HEK293 (cell line): ENCODE measurements at regions not wholly inside any gene's neighbourhood (a gene's known extent, or its start where the extent isn't known, plus 50 kb on each side); places are given as distances from the start of the nearest gene placed in this dataset.

Experiments used
- CTCF ChIA-PET: fragments of 350-600 bp; formaldehyde crosslinking; extraction: SDS; loops from one replicate; lab custom pipeline; 2021; ENCODE audit warnings: antibody characterized with exemption; lab: Yijun Ruan, JAX
- POLR2A ChIA-PET: fragments of 300-600 bp; formaldehyde crosslinking; extraction: SDS; loops from one replicate; lab custom pipeline; 2020; ENCODE audit warnings: antibody characterized with exemption, inconsistent platforms; lab: Yijun Ruan, JAX
- H3K27ac ChIP-seq: fragments of 200-500 bp; sonication (Bioruptor generic); 2 replicates; pipeline ENCODE4 v1.5.1; 2014; ENCODE audit warnings: low read depth, low read length, control low read depth, inconsistent platforms; ENCODE audit errors: extremely low read depth
- H3K36me3 ChIP-seq, 2 experiments: fragments of 200-500 bp in 1 of 2; sonication (Bioruptor generic) in 1 of 2; 1 replicate in 1 of 2; 2 replicates in 1 of 2; pipeline ENCODE4 v1.5.1; 2014 to 2017; ENCODE audit warnings: inconsistent platforms in 2 of 2, low read length in 2 of 2; ENCODE audit not compliant: control insufficient read depth in 2 of 2, insufficient read depth in 1 of 2
- H3K4me1 ChIP-seq: fragments of 200-500 bp; sonication (Bioruptor generic); 2 replicates; pipeline ENCODE4 v1.5.1; 2014; ENCODE audit warnings: mild to moderate bottlenecking, low read length, inconsistent platforms; ENCODE audit not compliant: control insufficient read depth, insufficient read depth
- H3K4me3 ChIP-seq: 2 replicates; pipeline ENCODE4 v1.5.1; 2011; ENCODE audit warnings: low read depth, mild to moderate bottlenecking, control low read depth, low read length, moderate library complexity
- H3K9me3 ChIP-seq: fragments of 200-500 bp; sonication (Bioruptor generic); 2 replicates; pipeline ENCODE4 v1.5.1; 2014; ENCODE audit warnings: low read depth, low read length, inconsistent platforms; ENCODE audit not compliant: control insufficient read depth, insufficient read depth
- EGR2 ChIP-seq: fragments of 450-650 bp; formaldehyde crosslinking; IDR thresholded peaks from 2 replicates; pipeline ENCODE4 v1.5.1; 2016; ENCODE audit warnings: low read depth, missing biosample characterization, missing genetic modification characterization
- FEZF1 ChIP-seq: fragments of 450-650 bp; formaldehyde crosslinking; IDR thresholded peaks from 2 replicates; pipeline ENCODE4 v1.5.1; 2016; ENCODE audit warnings: missing biosample characterization, missing genetic modification characterization
- GLIS1 ChIP-seq: fragments of 450-650 bp; formaldehyde crosslinking; IDR thresholded peaks from 2 replicates; pipeline ENCODE4 v1.5.1; 2016; ENCODE audit warnings: missing biosample characterization, missing genetic modification characterization
- TCF7L2 ChIP-seq: IDR thresholded peaks from 2 replicates; pipeline ENCODE4 v1.6.1; 2011; ENCODE audit warnings: low read depth, mild to moderate bottlenecking, inconsistent platforms, low read length, moderate library complexity, borderline replicate concordance
- TRIM28 ChIP-seq: IDR thresholded peaks from 2 replicates; pipeline ENCODE4 v1.6.1; 2011; ENCODE audit warnings: low read length, control low read depth, borderline replicate concordance
- YY2 ChIP-seq: fragments of 450-650 bp; formaldehyde crosslinking; IDR thresholded peaks from 2 replicates; pipeline ENCODE4 v1.5.1; 2016; ENCODE audit warnings: missing biosample characterization, missing genetic modification characterization
- ZNF140 ChIP-seq: fragments of 450-650 bp; formaldehyde crosslinking; IDR thresholded peaks from 2 replicates; pipeline ENCODE4 v1.5.1; 2016; ENCODE audit warnings: missing biosample characterization, missing genetic modification characterization
- ZNF18 ChIP-seq: fragments of 450-650 bp; formaldehyde crosslinking; IDR thresholded peaks from 2 replicates; pipeline ENCODE4 v1.5.1; 2016; ENCODE audit warnings: missing biosample characterization, missing genetic modification characterization
- ZNF248 ChIP-seq: fragments of 450-650 bp; formaldehyde crosslinking; IDR thresholded peaks from 2 replicates; pipeline ENCODE4 v1.5.1; 2017; ENCODE audit warnings: missing biosample characterization, missing genetic modification characterization
- ZNF324 ChIP-seq: fragments of 450-650 bp; formaldehyde crosslinking; IDR thresholded peaks from 2 replicates; pipeline ENCODE4 v1.5.1; 2016; ENCODE audit warnings: missing biosample characterization, missing genetic modification characterization
- ZNF366 ChIP-seq: fragments of 450-650 bp; formaldehyde crosslinking; conservative IDR thresholded peaks from 2 replicates; pipeline ENCODE4 v1.5.1; 2016; ENCODE audit warnings: missing biosample characterization, missing genetic modification characterization
- ZNF423 ChIP-seq: fragments of 450-650 bp; formaldehyde crosslinking; IDR thresholded peaks from 2 replicates; pipeline ENCODE4 v1.5.1; 2016; ENCODE audit warnings: missing biosample characterization, missing genetic modification characterization
- ZNF645 ChIP-seq: fragments of 450-650 bp; formaldehyde crosslinking; IDR thresholded peaks from 2 replicates; pipeline ENCODE4; 2016; ENCODE audit warnings: missing biosample characterization, missing genetic modification characterization
- ZNF701 ChIP-seq: fragments of 450-650 bp; formaldehyde crosslinking; IDR thresholded peaks from 2 replicates; pipeline ENCODE4 v1.5.1; 2016; ENCODE audit warnings: missing biosample characterization, missing genetic modification characterization
- ZNF747 ChIP-seq: fragments of 450-650 bp; formaldehyde crosslinking; IDR thresholded peaks from 2 replicates; pipeline ENCODE4 v1.5.1; 2016; ENCODE audit warnings: missing biosample characterization, missing genetic modification characterization
- TF ChIP-seq, protein P1 (sequence below): fragments of 450-650 bp; formaldehyde crosslinking; IDR thresholded peaks from 2 replicates; pipeline ENCODE4 v1.5.1; 2017; ENCODE audit warnings: missing biosample characterization, mild to moderate bottlenecking, missing genetic modification characterization, moderate library complexity
- TF ChIP-seq, protein P2 (sequence below): fragments of 450-650 bp; formaldehyde crosslinking; IDR thresholded peaks from 2 replicates; pipeline ENCODE4 v1.5.0; 2017; ENCODE audit warnings: missing biosample characterization, missing genetic modification characterization, borderline replicate concordance
- TF ChIP-seq, protein P3 (sequence below): fragments of 450-650 bp; formaldehyde crosslinking; IDR thresholded peaks from 2 replicates; pipeline ENCODE4 v1.5.1; 2017; ENCODE audit warnings: missing biosample characterization, missing genetic modification characterization

GRCh38 chr3:182303169-182303568, 490.1 kb upstream of the ATP11B start:
- ChIA-PET CTCF (interaction anchor here (0.6 kb wide), 1 partner anchor 12 kb away, joined by 3 read pairs; no protein-coding TSS in a partner anchor), POLR2A (no interaction called here)

More at GRCh38 chr3:182303169-182303568, 490.1 kb upstream of the ATP11B start:
- Histone ChIP-seq H3K4me1 (no peaks in the 10 kb centered on the region), H3K4me3 (no peak overlapping the region), H3K36me3 (no peaks in the 10 kb centered on the region), H3K9me3 (no peaks in the 10 kb centered on the region)
- TF ChIP-seq ZNF701 (tag by site-specific recombination): no peak
- no peak for TF ChIP-seq ZNF747 (tag by site-specific recombination)
- TF ChIP-seq TRIM28: no peak
- TF ChIP-seq ZNF18 (tag by site-specific recombination): no peak
- TF ChIP-seq ZNF324 (tag by site-specific recombination): no peak
- TF ChIP-seq ZNF645 (tag by site-specific recombination): no peak
- no peak for TF ChIP-seq FEZF1 (tag by site-specific recombination)
- TF ChIP-seq YY2: no peak
- TF ChIP-seq, protein P1, sequence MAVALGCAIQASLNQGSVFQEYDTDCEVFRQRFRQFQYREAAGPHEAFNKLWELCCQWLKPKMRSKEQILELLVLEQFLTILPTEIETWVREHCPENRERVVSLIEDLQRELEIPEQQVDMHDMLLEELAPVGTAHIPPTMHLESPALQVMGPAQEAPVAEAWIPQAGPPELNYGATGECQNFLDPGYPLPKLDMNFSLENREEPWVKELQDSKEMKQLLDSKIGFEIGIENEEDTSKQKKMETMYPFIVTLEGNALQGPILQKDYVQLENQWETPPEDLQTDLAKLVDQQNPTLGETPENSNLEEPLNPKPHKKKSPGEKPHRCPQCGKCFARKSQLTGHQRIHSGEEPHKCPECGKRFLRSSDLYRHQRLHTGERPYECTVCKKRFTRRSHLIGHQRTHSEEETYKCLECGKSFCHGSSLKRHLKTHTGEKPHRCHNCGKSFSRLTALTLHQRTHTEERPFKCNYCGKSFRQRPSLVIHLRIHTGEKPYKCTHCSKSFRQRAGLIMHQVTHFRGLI: no peak
- TF ChIP-seq, protein P2, sequence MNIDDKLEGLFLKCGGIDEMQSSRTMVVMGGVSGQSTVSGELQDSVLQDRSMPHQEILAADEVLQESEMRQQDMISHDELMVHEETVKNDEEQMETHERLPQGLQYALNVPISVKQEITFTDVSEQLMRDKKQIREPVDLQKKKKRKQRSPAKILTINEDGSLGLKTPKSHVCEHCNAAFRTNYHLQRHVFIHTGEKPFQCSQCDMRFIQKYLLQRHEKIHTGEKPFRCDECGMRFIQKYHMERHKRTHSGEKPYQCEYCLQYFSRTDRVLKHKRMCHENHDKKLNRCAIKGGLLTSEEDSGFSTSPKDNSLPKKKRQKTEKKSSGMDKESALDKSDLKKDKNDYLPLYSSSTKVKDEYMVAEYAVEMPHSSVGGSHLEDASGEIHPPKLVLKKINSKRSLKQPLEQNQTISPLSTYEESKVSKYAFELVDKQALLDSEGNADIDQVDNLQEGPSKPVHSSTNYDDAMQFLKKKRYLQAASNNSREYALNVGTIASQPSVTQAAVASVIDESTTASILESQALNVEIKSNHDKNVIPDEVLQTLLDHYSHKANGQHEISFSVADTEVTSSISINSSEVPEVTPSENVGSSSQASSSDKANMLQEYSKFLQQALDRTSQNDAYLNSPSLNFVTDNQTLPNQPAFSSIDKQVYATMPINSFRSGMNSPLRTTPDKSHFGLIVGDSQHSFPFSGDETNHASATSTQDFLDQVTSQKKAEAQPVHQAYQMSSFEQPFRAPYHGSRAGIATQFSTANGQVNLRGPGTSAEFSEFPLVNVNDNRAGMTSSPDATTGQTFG: no peak
- TF ChIP-seq ZNF248 (tag by site-specific recombination): no peak
- TF ChIP-seq TCF7L2: no peak
- TF ChIP-seq ZNF140 (tag by site-specific recombination): no peak
- TF ChIP-seq ZNF366 (tag by site-specific recombination): no peak
- TF ChIP-seq GLIS1 (tag by site-specific recombination): no peak
- TF ChIP-seq ZNF423 (tag by site-specific recombination): no peak
- TF ChIP-seq, protein P3, sequence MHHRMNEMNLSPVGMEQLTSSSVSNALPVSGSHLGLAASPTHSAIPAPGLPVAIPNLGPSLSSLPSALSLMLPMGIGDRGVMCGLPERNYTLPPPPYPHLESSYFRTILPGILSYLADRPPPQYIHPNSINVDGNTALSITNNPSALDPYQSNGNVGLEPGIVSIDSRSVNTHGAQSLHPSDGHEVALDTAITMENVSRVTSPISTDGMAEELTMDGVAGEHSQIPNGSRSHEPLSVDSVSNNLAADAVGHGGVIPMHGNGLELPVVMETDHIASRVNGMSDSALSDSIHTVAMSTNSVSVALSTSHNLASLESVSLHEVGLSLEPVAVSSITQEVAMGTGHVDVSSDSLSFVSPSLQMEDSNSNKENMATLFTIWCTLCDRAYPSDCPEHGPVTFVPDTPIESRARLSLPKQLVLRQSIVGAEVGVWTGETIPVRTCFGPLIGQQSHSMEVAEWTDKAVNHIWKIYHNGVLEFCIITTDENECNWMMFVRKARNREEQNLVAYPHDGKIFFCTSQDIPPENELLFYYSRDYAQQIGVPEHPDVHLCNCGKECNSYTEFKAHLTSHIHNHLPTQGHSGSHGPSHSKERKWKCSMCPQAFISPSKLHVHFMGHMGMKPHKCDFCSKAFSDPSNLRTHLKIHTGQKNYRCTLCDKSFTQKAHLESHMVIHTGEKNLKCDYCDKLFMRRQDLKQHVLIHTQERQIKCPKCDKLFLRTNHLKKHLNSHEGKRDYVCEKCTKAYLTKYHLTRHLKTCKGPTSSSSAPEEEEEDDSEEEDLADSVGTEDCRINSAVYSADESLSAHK: no peak
- no peak for TF ChIP-seq EGR2 (tag by site-specific recombination)
- TF ChIP-seq, all 188 proteins: peak for 0
- no peak overlapping the region for H3K27ac ChIP-seq
